GM23338 (cell line): ENCODE measurements at regions not wholly inside any gene's neighbourhood (a gene's known extent, or its start where the extent isn't known, plus 50 kb on each side); places are given as distances from the start of the nearest gene placed in this dataset.

Experiments used
- CREB1 ChIP-seq: fragments of 250-450 bp; sonication (Bioruptor Pico); IDR thresholded peaks from 2 replicates; pipeline ENCODE4 v1.5.0; 2020; ENCODE audit warnings: low read depth, mild to moderate bottlenecking, moderate library complexity
- EZH2 ChIP-seq: fragments of 200-600 bp; sonication (generic); IDR thresholded peaks from one replicate; pipeline ENCODE4 v1.8.0; 2017; ENCODE audit warnings: antibody characterized with exemption, mild to moderate bottlenecking, low read depth; ENCODE audit not compliant: unreplicated experiment
- EZH2phosphoT487 ChIP-seq: fragments of 200-600 bp; sonication (generic); IDR thresholded peaks from one replicate; pipeline ENCODE4 v1.8.1; 2018; ENCODE audit warnings: antibody characterized with exemption; ENCODE audit not compliant: unreplicated experiment
- JUNB ChIP-seq: IDR thresholded peaks from one replicate; pipeline ENCODE4 v1.6.1; 2016; ENCODE audit warnings: antibody characterized with exemption; ENCODE audit not compliant: unreplicated experiment
- POLR2AphosphoS5 ChIP-seq: IDR thresholded peaks from 2 replicates; pipeline ENCODE4 v1.6.1; 2016; ENCODE audit warnings: antibody characterized with exemption, low read depth
- ZNF114 ChIP-seq: fragments of 250-450 bp; sonication (Bioruptor Pico); IDR thresholded peaks from 2 replicates; pipeline ENCODE4 v1.5.0; 2020; ENCODE audit warnings: mild to moderate bottlenecking, moderate library complexity
- TF ChIP-seq, protein P1 (sequence below), 2 experiments: fragments of 200-600 bp in 1 of 2; sonication (generic) in 1 of 2; conservative IDR thresholded peaks; 2 replicates each; pipeline versions ENCODE4 v1.5.1 to v1.6.1; 2016 to 2017; ENCODE audit warnings: antibody characterized with exemption in 2 of 2, low read depth in 2 of 2, mild to moderate bottlenecking in 2 of 2, moderate library complexity in 1 of 2
- TF ChIP-seq, protein P2 (sequence below): IDR thresholded peaks from 2 replicates; pipeline ENCODE4 v1.6.1; 2016; ENCODE audit warnings: antibody characterized with exemption
- TF ChIP-seq, protein P3 (sequence below): IDR thresholded peaks from one replicate; pipeline ENCODE4 v1.6.1; 2018; ENCODE audit warnings: antibody characterized with exemption; ENCODE audit not compliant: unreplicated experiment

DNA sequence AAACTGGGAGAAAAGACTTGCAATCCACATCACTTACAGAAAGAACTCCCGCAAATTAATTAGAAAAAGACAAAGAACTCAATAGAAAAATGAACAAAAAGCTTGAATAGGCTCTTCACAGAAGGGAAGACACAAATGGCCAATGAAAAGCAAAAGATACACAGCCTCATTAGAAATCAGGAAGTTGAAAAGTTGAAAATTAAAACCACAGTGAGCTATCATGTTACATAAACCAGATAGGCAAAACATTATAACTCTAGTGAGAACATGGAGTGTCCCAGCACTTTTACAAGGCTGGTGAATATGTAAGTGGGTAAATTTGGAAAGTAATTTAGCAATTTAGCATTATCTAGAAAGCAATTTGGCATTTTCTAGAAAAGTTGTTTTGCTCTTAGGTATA, 158.4 kb upstream of the RASSF8 start:
- TF ChIP-seq, protein P1, sequence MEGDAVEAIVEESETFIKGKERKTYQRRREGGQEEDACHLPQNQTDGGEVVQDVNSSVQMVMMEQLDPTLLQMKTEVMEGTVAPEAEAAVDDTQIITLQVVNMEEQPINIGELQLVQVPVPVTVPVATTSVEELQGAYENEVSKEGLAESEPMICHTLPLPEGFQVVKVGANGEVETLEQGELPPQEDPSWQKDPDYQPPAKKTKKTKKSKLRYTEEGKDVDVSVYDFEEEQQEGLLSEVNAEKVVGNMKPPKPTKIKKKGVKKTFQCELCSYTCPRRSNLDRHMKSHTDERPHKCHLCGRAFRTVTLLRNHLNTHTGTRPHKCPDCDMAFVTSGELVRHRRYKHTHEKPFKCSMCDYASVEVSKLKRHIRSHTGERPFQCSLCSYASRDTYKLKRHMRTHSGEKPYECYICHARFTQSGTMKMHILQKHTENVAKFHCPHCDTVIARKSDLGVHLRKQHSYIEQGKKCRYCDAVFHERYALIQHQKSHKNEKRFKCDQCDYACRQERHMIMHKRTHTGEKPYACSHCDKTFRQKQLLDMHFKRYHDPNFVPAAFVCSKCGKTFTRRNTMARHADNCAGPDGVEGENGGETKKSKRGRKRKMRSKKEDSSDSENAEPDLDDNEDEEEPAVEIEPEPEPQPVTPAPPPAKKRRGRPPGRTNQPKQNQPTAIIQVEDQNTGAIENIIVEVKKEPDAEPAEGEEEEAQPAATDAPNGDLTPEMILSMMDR (conservative IDR thresholded peaks at IDR 0.05; ENCODE audit: low read depth in 2 of 2) = no peak
- TF ChIP-seq EZH2phosphoT487 (no peak), JUNB (no peak), EZH2 (no peak), POLR2AphosphoS5 (no peak), CREB1 (CRISPR knock-in tag) (no peak), ZNF114 (CRISPR knock-in tag) (no peak)
- TF ChIP-seq, protein P2, sequence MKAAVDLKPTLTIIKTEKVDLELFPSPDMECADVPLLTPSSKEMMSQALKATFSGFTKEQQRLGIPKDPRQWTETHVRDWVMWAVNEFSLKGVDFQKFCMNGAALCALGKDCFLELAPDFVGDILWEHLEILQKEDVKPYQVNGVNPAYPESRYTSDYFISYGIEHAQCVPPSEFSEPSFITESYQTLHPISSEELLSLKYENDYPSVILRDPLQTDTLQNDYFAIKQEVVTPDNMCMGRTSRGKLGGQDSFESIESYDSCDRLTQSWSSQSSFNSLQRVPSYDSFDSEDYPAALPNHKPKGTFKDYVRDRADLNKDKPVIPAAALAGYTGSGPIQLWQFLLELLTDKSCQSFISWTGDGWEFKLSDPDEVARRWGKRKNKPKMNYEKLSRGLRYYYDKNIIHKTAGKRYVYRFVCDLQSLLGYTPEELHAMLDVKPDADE = no peak
- TF ChIP-seq, protein P3, sequence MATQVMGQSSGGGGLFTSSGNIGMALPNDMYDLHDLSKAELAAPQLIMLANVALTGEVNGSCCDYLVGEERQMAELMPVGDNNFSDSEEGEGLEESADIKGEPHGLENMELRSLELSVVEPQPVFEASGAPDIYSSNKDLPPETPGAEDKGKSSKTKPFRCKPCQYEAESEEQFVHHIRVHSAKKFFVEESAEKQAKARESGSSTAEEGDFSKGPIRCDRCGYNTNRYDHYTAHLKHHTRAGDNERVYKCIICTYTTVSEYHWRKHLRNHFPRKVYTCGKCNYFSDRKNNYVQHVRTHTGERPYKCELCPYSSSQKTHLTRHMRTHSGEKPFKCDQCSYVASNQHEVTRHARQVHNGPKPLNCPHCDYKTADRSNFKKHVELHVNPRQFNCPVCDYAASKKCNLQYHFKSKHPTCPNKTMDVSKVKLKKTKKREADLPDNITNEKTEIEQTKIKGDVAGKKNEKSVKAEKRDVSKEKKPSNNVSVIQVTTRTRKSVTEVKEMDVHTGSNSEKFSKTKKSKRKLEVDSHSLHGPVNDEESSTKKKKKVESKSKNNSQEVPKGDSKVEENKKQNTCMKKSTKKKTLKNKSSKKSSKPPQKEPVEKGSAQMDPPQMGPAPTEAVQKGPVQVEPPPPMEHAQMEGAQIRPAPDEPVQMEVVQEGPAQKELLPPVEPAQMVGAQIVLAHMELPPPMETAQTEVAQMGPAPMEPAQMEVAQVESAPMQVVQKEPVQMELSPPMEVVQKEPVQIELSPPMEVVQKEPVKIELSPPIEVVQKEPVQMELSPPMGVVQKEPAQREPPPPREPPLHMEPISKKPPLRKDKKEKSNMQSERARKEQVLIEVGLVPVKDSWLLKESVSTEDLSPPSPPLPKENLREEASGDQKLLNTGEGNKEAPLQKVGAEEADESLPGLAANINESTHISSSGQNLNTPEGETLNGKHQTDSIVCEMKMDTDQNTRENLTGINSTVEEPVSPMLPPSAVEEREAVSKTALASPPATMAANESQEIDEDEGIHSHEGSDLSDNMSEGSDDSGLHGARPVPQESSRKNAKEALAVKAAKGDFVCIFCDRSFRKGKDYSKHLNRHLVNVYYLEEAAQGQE = no peak
